H9 (cell line): ENCODE measurements at regions not wholly inside any gene's neighbourhood (a gene's known extent, or its start where the extent isn't known, plus 50 kb on each side); places are given as distances from the start of the nearest gene placed in this dataset.
A peak's percentile ranks its signal among the peaks of the same experiment; 100 is the strongest.

Experiments
- DNase-seq: peaks from one replicate; pipeline ENCODE4 v3.0.0-alpha.2; 2017
- H2AFZ ChIP-seq: one replicate; pipeline ENCODE4 v1.6.1; 2013; ENCODE audit warnings: mild to moderate bottlenecking, low read length, control low read depth, moderate library complexity
- H2AK5ac ChIP-seq: 2 replicates; pipeline ENCODE4 v1.6.1; 2013; ENCODE audit warnings: low read length, control low read depth, mixed read lengths; ENCODE audit not compliant: insufficient read length
- H2BK120ac ChIP-seq: one replicate; pipeline ENCODE4 v1.6.1; 2013; ENCODE audit warnings: low read depth, mild to moderate bottlenecking, low read length, control low read depth, inconsistent platforms; ENCODE audit not compliant: poor library complexity, severe bottlenecking
- H2BK12ac ChIP-seq: 2 replicates; pipeline ENCODE4 v1.6.1; 2013; ENCODE audit warnings: low read length, control low read depth, mixed read lengths, low read depth; ENCODE audit not compliant: insufficient read length
- H2BK15ac ChIP-seq: 2 replicates; pipeline ENCODE4 v1.6.1; 2013; ENCODE audit warnings: low read depth, low read length, control low read depth
- H2BK20ac ChIP-seq: one replicate; pipeline ENCODE4 v1.6.1; 2013; ENCODE audit warnings: low read depth, mild to moderate bottlenecking, low read length, control low read depth, inconsistent platforms; ENCODE audit not compliant: poor library complexity, severe bottlenecking
- H2BK5ac ChIP-seq: 2 replicates; pipeline ENCODE4 v1.6.1; 2013; ENCODE audit warnings: low read length, control low read depth, mixed read lengths; ENCODE audit not compliant: insufficient read length
- H3K14ac ChIP-seq: 2 replicates; pipeline ENCODE4 v1.6.1; 2013; ENCODE audit warnings: low read length, control low read depth; ENCODE audit not compliant: insufficient read depth
- H3K18ac ChIP-seq: 2 replicates; pipeline ENCODE4 v1.6.1; 2013; ENCODE audit warnings: low read depth, mild to moderate bottlenecking, mixed read lengths, low read length, control low read depth; ENCODE audit not compliant: insufficient read length
- H3K23ac ChIP-seq: 2 replicates; pipeline ENCODE4 v1.6.1; 2013; ENCODE audit warnings: low read length, control low read depth, mixed read lengths, low read depth; ENCODE audit not compliant: insufficient read length
- H3K23me2 ChIP-seq: 2 replicates; pipeline ENCODE4 v1.6.1; 2013; ENCODE audit warnings: low read depth, mild to moderate bottlenecking, mixed read lengths, low read length, control low read depth; ENCODE audit not compliant: insufficient read length, poor library complexity, severe bottlenecking
- H3K27ac ChIP-seq: 2 replicates; pipeline ENCODE4 v1.5.1; 2013; ENCODE audit warnings: low read length, control low read depth, mixed read lengths, low read depth; ENCODE audit not compliant: insufficient read length
- H3K27me3 ChIP-seq: 2 replicates; pipeline ENCODE4 v1.6.1; 2013; ENCODE audit warnings: low read length, control low read depth, inconsistent platforms; ENCODE audit not compliant: insufficient read depth
- H3K4ac ChIP-seq: 2 replicates; pipeline ENCODE4 v1.6.1; 2013; ENCODE audit warnings: low read depth, mild to moderate bottlenecking, control low read depth, inconsistent platforms, low read length, moderate library complexity
- H3K4me1 ChIP-seq: 2 replicates; pipeline ENCODE4 v1.6.1; 2013; ENCODE audit warnings: low read length, control low read depth, inconsistent platforms; ENCODE audit not compliant: insufficient read depth
- H3K4me2 ChIP-seq: 2 replicates; pipeline ENCODE4 v1.6.1; 2013; ENCODE audit warnings: low read length, control low read depth, mixed read lengths; ENCODE audit not compliant: insufficient read length, insufficient read depth
- H3K56ac ChIP-seq: 2 replicates; pipeline ENCODE4 v1.6.1; 2013; ENCODE audit warnings: low read depth, mild to moderate bottlenecking, mixed read lengths, low read length, control low read depth; ENCODE audit not compliant: insufficient read length
- H3K79me1 ChIP-seq: 2 replicates; pipeline ENCODE4 v1.6.1; 2013; ENCODE audit warnings: low read depth, mild to moderate bottlenecking, moderate library complexity, low read length, control low read depth, inconsistent platforms; ENCODE audit not compliant: insufficient read depth, poor library complexity, severe bottlenecking
- H3K79me2 ChIP-seq: 2 replicates; pipeline ENCODE4 v1.6.1; 2013; ENCODE audit warnings: low read length, control low read depth, inconsistent platforms; ENCODE audit not compliant: insufficient read depth
- H3K9ac ChIP-seq: 2 replicates; pipeline ENCODE4 v1.6.1; 2013; ENCODE audit warnings: low read length, control low read depth, mixed read lengths; ENCODE audit not compliant: insufficient read length; ENCODE audit errors: extremely low read depth
- H3K9me3 ChIP-seq: one replicate; pipeline ENCODE4 v1.6.1; 2013; ENCODE audit warnings: low read depth, low read length, inconsistent platforms; ENCODE audit not compliant: control insufficient read depth
- H3T11ph ChIP-seq: one replicate; pipeline ENCODE4 v1.6.1; 2013; ENCODE audit warnings: mild to moderate bottlenecking, low read length, control low read depth, inconsistent platforms
- H4K20me1 ChIP-seq: one replicate; pipeline ENCODE4 v1.6.1; 2013; ENCODE audit not compliant: control insufficient read depth, insufficient read length, insufficient read depth
- H4K5ac ChIP-seq: 2 replicates; pipeline ENCODE4 v1.6.1; 2013; ENCODE audit warnings: low read depth, mild to moderate bottlenecking, mixed read lengths, low read length, control low read depth; ENCODE audit not compliant: insufficient read length
- H4K8ac ChIP-seq: replicated peaks from 2 replicates; pipeline ENCODE4 v1.6.1; 2013; ENCODE audit warnings: low read length, control low read depth, mixed read lengths, low read depth; ENCODE audit not compliant: insufficient read length
- H4K91ac ChIP-seq: 2 replicates; pipeline ENCODE4 v1.6.1; 2013; ENCODE audit warnings: low read depth, mild to moderate bottlenecking, moderate library complexity, mixed read lengths, low read length, control low read depth; ENCODE audit not compliant: insufficient read length
- H3K27ac Mint-ChIP-seq, 3 experiments: 2 replicates in 2 of 3; 3 replicates in 1 of 3; pipeline ENCODE4 v1.8.0; 2020 to 2021; ENCODE audit warnings: mixed read lengths in 3 of 3, mild to moderate bottlenecking in 1 of 3, moderate library complexity in 1 of 3
- H3K27me3 Mint-ChIP-seq: 2 replicates; pipeline ENCODE4 v1.8.0; 2021; ENCODE audit warnings: low read depth, mild to moderate bottlenecking, moderate library complexity, mixed read lengths
- H3K36me3 Mint-ChIP-seq, 3 experiments: 2 replicates in 2 of 3; 3 replicates in 1 of 3; pipeline ENCODE4 v1.8.0; 2020 to 2021; ENCODE audit warnings: low read depth in 3 of 3, mixed read lengths in 3 of 3; ENCODE audit not compliant: insufficient read depth in 1 of 3
- H3K4me1 Mint-ChIP-seq, 2 experiments: 2 replicates each; pipeline ENCODE4 v1.8.0; 2020; ENCODE audit warnings: mixed read lengths in 2 of 2
- H3K4me3 Mint-ChIP-seq, 2 experiments: 2 replicates in 1 of 2; 3 replicates in 1 of 2; pipeline ENCODE4 v1.8.0; 2020 to 2021; ENCODE audit warnings: mild to moderate bottlenecking in 2 of 2, mixed read lengths in 2 of 2, moderate library complexity in 1 of 2
- H3K9me3 Mint-ChIP-seq, 2 experiments: 2 replicates in 1 of 2; 3 replicates in 1 of 2; pipeline ENCODE4 v1.8.0; 2020; ENCODE audit warnings: mild to moderate bottlenecking in 2 of 2, mixed read lengths in 2 of 2, moderate library complexity in 1 of 2
- WGBS: extraction: QIAGEN DNeasy Blood & Tissue Kit; methylation state at CpG from one replicate; pipeline ENCODE4 v1.1.7; 2013; ENCODE audit warnings: missing lambda C conversion rate, low lambda C conversion rate, mixed read lengths; ENCODE audit not compliant: insufficient read length; ENCODE audit errors: extremely low coverage; 5-methylcytosine and 5-hydroxymethylcytosine counted together
- TF ChIP-seq, protein P1 (sequence below): fragments of 200-600 bp; sonication (generic); conservative IDR thresholded peaks from 3 replicates; pipeline ENCODE4 v1.8.0; 2021; ENCODE audit warnings: antibody characterized with exemption, mild to moderate bottlenecking

DNA sequence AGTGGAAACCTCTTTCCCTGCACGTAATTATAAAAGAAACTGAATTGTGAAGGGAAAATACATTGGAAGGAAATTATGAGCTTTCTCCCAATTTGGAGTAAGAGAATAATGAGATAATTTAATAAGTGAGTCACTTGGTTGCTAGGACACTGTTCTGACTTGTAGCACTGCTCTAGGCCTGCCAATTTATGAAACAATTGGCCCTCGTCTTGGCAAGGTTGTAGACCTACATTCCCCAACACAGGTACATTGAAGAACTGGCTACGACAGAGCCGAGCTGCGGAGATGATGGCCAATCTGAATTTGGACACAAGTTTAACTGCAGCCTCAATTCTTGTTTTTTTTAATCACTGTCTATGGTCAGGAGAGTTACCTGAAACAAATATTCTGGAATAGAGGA lies 674.1 kb downstream of the MECOM start:
- H3T11ph ChIP-seq: no peak overlapping the region
- H3K27me3 Mint-ChIP-seq: no peaks in the 10 kb centered on the region
- no peak overlapping the region for H3K18ac ChIP-seq
- no peak overlapping the region for H4K91ac ChIP-seq
- no peak overlapping the region for H2BK20ac ChIP-seq
- H3K9ac ChIP-seq: no peak overlapping the region
- WGBS: no CpG with 5 or more reads among the region's 5 CpGs
- H2BK5ac ChIP-seq: no peak overlapping the region
- no peak overlapping the region for H3K56ac ChIP-seq
- no peaks in the 10 kb centered on the region for H3K79me2 ChIP-seq
- H4K20me1 ChIP-seq: no peaks in the 10 kb centered on the region
- no peak overlapping the region for H3K4ac ChIP-seq
- no peak overlapping the region for H2BK12ac ChIP-seq
- H4K5ac ChIP-seq: no peak overlapping the region
- H3K23ac ChIP-seq: no peak overlapping the region
- peaks cover 6 to 10% of the 10 kb centered on the region in 2 experiments for H3K4me1 Mint-ChIP-seq
- no peak overlapping the region for H3K4me3 Mint-ChIP-seq
- TF ChIP-seq, protein P1, sequence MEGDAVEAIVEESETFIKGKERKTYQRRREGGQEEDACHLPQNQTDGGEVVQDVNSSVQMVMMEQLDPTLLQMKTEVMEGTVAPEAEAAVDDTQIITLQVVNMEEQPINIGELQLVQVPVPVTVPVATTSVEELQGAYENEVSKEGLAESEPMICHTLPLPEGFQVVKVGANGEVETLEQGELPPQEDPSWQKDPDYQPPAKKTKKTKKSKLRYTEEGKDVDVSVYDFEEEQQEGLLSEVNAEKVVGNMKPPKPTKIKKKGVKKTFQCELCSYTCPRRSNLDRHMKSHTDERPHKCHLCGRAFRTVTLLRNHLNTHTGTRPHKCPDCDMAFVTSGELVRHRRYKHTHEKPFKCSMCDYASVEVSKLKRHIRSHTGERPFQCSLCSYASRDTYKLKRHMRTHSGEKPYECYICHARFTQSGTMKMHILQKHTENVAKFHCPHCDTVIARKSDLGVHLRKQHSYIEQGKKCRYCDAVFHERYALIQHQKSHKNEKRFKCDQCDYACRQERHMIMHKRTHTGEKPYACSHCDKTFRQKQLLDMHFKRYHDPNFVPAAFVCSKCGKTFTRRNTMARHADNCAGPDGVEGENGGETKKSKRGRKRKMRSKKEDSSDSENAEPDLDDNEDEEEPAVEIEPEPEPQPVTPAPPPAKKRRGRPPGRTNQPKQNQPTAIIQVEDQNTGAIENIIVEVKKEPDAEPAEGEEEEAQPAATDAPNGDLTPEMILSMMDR: no peak
- H3K9me3 ChIP-seq: no peaks in the 10 kb centered on the region
- no peak overlapping the region for H3K14ac ChIP-seq
- no peak overlapping the region for H2AK5ac ChIP-seq
- no peak overlapping the region for H2AFZ ChIP-seq
- H2BK120ac ChIP-seq: no peak overlapping the region
- no peaks in the 10 kb centered on the region for H3K9me3 Mint-ChIP-seq
- no peaks in the 10 kb centered on the region for H3K36me3 Mint-ChIP-seq
- H3K27me3 ChIP-seq: no peaks in the 10 kb centered on the region
- no peaks in the 10 kb centered on the region for H3K23me2 ChIP-seq
- H2BK15ac ChIP-seq: no peak overlapping the region
- no peak overlapping the region for H3K4me2 ChIP-seq
- no peak for DNase-seq
- peak overlapping the region in 1 of 3 experiments; percentile 61; a peak in 2 of 7 replicates for H3K27ac Mint-ChIP-seq
- no peaks in the 10 kb centered on the region for H3K79me1 ChIP-seq
- no peak overlapping the region for H4K8ac ChIP-seq
- H3K27ac ChIP-seq: no peak overlapping the region
- no peaks in the 10 kb centered on the region for H3K4me1 ChIP-seq
